Fibroblast of lung (primary cell): ENCODE measurements at regions not wholly inside any gene's neighbourhood (a gene's known extent, or its start where the extent isn't known, plus 50 kb on each side); places are given as distances from the start of the nearest gene placed in this dataset.
"Not testable (repeated sequence)": the region's sequence is repeated elsewhere in the genome, so short reads cannot be mapped to it uniquely, and the experiment has no call there.

Experiments used
- CTCF ChIP-seq, 2 donors: IDR thresholded peaks in 1 of 2; conservative IDR thresholded peaks in 1 of 2; 1 replicate in 1 of 2; 2 replicates in 1 of 2; pipeline ENCODE4 v1.5.1; 2011 to 2012; ENCODE audit warnings: low read length in 2 of 2, control low read depth in 1 of 2, inconsistent platforms in 1 of 2, low read depth in 1 of 2, mild to moderate bottlenecking in 1 of 2
- EZH2 ChIP-seq: IDR thresholded peaks from 2 replicates; pipeline ENCODE4 v1.5.1; 2012; ENCODE audit warnings: low read length, control low read depth, mild to moderate bottlenecking; ENCODE audit errors: missing control alignments

- not testable (repeated sequence) for TF ChIP-seq EZH2; CTCF (conservative IDR thresholded peaks at IDR 0.05 in 1 of 2, IDR thresholded peaks at IDR 0.05 in 1 of 2; ENCODE audit: low read depth in 1 of 2, low read length in 2 of 2)
Measured at GRCh38 chr9:42656789-42657188, 473.3 kb downstream of the SPATA31A6 start.
